ENCODE measurements at regions not wholly inside any gene's neighbourhood (a gene's known extent, or its start where the extent isn't known, plus 50 kb on each side); places are given as distances from the start of the nearest gene placed in this dataset.
A peak's percentile ranks its signal among the peaks of the same experiment; 100 is the strongest.

DNA sequence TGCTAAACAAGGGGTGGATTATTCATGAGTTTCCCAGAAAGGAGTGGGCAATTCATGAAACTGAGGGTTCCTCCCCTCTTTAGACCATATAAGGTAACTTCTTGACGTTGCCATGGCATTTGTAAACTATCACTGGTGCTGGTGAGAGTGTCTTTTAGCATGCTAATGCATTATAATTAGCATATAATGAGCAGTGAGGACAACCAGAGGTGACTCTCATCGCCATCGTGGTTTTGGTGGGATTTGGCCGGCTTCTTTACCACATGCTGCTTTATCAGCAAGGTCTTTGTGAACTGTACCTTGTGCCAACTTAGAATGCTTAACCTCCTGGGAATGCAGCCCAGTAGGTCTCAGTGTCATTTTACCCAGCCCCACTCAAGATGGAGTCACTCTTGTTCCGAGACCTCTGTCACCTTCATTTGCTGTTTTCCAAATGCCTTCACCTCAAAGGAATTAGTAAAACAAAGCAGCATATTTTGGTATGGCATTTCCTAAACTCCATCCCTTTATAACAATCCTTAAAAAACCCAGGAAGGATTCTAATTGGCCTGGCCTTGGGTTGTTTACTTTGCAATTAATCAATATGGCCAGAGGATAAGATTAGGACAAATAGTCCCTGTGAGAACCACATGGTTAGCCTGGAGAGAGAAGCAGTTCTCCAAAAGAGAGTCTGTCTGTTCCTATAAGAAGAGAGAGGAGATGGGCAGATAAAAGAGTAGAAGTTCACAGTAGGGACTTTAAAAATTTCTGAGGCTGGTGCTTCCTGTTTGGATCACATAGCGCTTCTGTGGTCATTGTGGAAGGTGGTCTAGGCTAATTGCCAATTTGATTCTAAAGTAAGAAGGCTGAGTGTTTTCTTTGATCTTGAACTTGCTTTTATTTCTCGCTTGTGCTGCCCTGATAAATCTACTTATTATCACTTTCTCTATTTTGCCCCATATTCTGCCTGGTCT, 155.2 kb upstream of the EOMES start:
- WGBS, 5 donors, result 57 to 73% (median 65%) methylated on average over 7 of the region's 7 CpGs
- TF ChIP-seq, protein P1, sequence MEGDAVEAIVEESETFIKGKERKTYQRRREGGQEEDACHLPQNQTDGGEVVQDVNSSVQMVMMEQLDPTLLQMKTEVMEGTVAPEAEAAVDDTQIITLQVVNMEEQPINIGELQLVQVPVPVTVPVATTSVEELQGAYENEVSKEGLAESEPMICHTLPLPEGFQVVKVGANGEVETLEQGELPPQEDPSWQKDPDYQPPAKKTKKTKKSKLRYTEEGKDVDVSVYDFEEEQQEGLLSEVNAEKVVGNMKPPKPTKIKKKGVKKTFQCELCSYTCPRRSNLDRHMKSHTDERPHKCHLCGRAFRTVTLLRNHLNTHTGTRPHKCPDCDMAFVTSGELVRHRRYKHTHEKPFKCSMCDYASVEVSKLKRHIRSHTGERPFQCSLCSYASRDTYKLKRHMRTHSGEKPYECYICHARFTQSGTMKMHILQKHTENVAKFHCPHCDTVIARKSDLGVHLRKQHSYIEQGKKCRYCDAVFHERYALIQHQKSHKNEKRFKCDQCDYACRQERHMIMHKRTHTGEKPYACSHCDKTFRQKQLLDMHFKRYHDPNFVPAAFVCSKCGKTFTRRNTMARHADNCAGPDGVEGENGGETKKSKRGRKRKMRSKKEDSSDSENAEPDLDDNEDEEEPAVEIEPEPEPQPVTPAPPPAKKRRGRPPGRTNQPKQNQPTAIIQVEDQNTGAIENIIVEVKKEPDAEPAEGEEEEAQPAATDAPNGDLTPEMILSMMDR (IDR thresholded peaks at IDR 0.05 in 8 of 11, conservative IDR thresholded peaks at IDR 0.05 in 3 of 11), result no peak
- no peak for TF ChIP-seq POLR2A (IDR thresholded peaks at IDR 0.05)
- TF ChIP-seq POLR2AphosphoS5 (IDR thresholded peaks at IDR 0.05), result no peak
- no peaks in the 10 kb centered on the region for H3K36me3 ChIP-seq
- no peaks in the 10 kb centered on the region for H3K27me3 ChIP-seq (replicated peaks in 1 of 7)
- intact Hi-C loops (cut with DNase I; ENCODE audit: low total_unique reads), result no loop called here
- H3K27ac ChIP-seq, result no peak overlapping the region
- no peaks in the 10 kb centered on the region for H3K9me3 ChIP-seq
- peaks cover 0 to 37% (median 19%) of the 10 kb centered on the region in 6 donors for H3K4me1 ChIP-seq
- DNase-seq, result no peak
- H3K4me3 ChIP-seq, result no peak overlapping the region

DNA sequence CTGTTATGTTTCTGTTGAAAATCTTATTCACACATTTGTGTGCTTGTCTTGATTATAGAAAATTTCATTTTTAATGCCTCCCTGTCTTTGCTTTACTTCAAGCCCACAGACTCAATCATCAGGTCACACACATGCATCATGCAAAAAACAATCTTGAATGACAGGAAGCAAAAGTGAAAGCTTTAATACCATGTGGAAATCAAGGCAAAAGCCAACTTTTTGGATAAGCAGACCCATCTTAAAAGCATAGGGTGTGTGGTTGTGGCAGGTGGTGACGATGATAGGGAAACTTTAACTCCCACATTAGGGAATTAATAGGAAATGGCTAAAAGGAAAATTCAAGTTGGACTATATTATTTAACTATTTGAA, 155.9 kb upstream of the EOMES start:
- intact Hi-C loops (cut with DNase I; ENCODE audit: low total_unique reads), result no loop called here
- WGBS, 5 donors, result 53 to 83% (median 65%) methylated on average over 1 of the region's 1 CpG
- DNase-seq, result no peak

DNA sequence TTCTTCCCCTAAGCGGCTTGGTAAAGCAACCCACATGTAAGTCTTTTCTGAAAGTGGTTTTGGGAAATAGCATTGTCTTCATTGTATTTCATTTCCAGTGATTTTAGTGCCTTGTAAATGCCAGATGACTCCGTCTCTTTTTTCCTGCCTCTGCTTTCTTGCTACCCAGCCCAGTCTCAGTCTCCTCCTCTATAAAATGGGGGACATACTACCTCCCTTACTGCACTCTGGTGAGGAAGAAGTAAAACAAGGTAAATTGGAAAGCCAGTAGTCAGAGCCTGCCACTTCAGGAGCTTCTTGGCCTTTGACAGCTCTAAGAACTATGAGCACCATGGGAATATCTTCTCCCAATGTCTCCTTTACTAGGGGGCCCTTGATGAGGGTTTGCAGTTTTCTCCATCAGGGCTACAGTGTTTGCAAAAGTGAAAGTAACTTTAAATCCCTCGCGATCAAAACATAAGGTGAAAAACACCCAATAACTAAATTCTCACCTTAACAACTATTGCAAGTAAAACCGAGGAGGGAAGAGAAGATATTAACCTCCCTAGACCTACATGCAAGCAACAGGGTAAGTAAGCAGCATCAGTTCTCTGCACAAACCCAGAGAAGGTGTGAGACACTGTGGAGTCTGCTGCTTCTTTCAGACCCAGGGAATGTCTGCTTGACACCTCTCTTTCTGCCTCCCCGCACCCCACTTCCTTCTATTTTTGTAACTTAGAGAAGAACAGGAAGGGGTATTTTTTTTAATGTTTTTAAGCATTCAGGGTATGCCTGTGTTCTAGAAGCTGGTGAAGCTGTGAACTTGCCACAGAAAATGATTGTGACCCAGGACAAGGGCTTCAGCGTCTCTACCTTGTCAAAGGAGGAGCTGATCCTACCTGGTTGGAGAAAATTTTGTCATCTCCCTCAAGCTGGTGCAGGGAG, 159.1 kb upstream of the EOMES start:
- DNase-seq, result peak; percentile 72
- no peaks in the 10 kb centered on the region for H3K27me3 ChIP-seq (replicated peaks in 1 of 7)
- peak overlapping the region in 4 of 8 donors; percentile 3 to 53 (median 24) for H3K4me3 ChIP-seq
- peak overlapping the region; percentile 19 to 79 (median 62) for H3K27ac ChIP-seq
- TF ChIP-seq, protein P1 (IDR thresholded peaks at IDR 0.05 in 8 of 11, conservative IDR thresholded peaks at IDR 0.05 in 3 of 11), result no peak
- TF ChIP-seq POLR2A (IDR thresholded peaks at IDR 0.05) (no peak), POLR2AphosphoS5 (IDR thresholded peaks at IDR 0.05) (no peak)
- H3K9me3 ChIP-seq, result no peaks in the 10 kb centered on the region
- 30 to 41% (median 39%) methylated on average over 7 of the region's 7 CpGs for WGBS, 5 donors
- no peaks in the 10 kb centered on the region for H3K36me3 ChIP-seq
- peaks cover 0 to 41% (median 19%) of the 10 kb centered on the region in 6 donors for H3K4me1 ChIP-seq
- intact Hi-C loops (cut with DNase I; ENCODE audit: low total_unique reads), result no loop called here

More for the DNA sequence above, 155.9 kb upstream of the EOMES start:
- H3K4me3 ChIP-seq, result no peak overlapping the region
- no peaks in the 10 kb centered on the region for H3K9me3 ChIP-seq
- no peak overlapping the region for H3K27ac ChIP-seq
- TF ChIP-seq POLR2AphosphoS5 (IDR thresholded peaks at IDR 0.05) (no peak), POLR2A (IDR thresholded peaks at IDR 0.05) (no peak)
- TF ChIP-seq, protein P1 (IDR thresholded peaks at IDR 0.05 in 8 of 11, conservative IDR thresholded peaks at IDR 0.05 in 3 of 11), result no peak
- no peaks in the 10 kb centered on the region for H3K36me3 ChIP-seq
- peaks cover 0 to 41% (median 19%) of the 10 kb centered on the region in 6 donors for H3K4me1 ChIP-seq
- no peaks in the 10 kb centered on the region for H3K27me3 ChIP-seq (replicated peaks in 1 of 7)
